Mesendoderm (in vitro differentiated cells): ENCODE measurements at regions not wholly inside any gene's neighbourhood (a gene's known extent, or its start where the extent isn't known, plus 50 kb on each side); places are given as distances from the start of the nearest gene placed in this dataset.
A peak's percentile ranks its signal among the peaks of the same experiment; 100 is the strongest.

Source experiments
- DNase-seq: peaks from one replicate; pipeline ENCODE4 v3.0.0; 2013
- H2AK5ac ChIP-seq: 2 replicates; pipeline ENCODE4 v1.6.1; 2013; ENCODE audit warnings: low read length, inconsistent platforms
- H2BK120ac ChIP-seq: 2 replicates; pipeline ENCODE4 v1.6.1; 2013; ENCODE audit warnings: low read depth, mild to moderate bottlenecking, low read length, moderate library complexity, mixed read lengths
- H2BK15ac ChIP-seq: replicated peaks from 2 replicates; pipeline ENCODE4 v1.6.1; 2013; ENCODE audit warnings: low read depth, mild to moderate bottlenecking, moderate library complexity
- H2BK5ac ChIP-seq: 2 replicates; pipeline ENCODE4 v1.6.1; 2013; ENCODE audit warnings: low read length, inconsistent platforms
- H3K18ac ChIP-seq: 2 replicates; pipeline ENCODE4 v1.6.1; 2013; ENCODE audit warnings: mild to moderate bottlenecking, low read length, mixed read lengths
- H3K23ac ChIP-seq: one replicate; pipeline ENCODE4 v1.6.1; 2013; ENCODE audit warnings: low read length
- H3K27ac ChIP-seq: 2 replicates; pipeline ENCODE4 v1.5.1; 2013; ENCODE audit warnings: low read depth, mild to moderate bottlenecking, inconsistent platforms, low read length, moderate library complexity
- H3K27me3 ChIP-seq: 2 replicates; pipeline ENCODE4 v1.6.1; 2013; ENCODE audit warnings: low read length, control low read depth, mild to moderate bottlenecking, inconsistent platforms; ENCODE audit not compliant: insufficient read depth, poor library complexity
- H3K36me3 ChIP-seq: 2 replicates; pipeline ENCODE4 v1.6.1; 2013; ENCODE audit warnings: low read length, inconsistent platforms; ENCODE audit not compliant: control insufficient read depth, insufficient read depth
- H3K4ac ChIP-seq: one replicate; pipeline ENCODE4 v1.6.1; 2013; ENCODE audit warnings: low read depth, mild to moderate bottlenecking, low read length, moderate library complexity
- H3K4me1 ChIP-seq: 2 replicates; pipeline ENCODE4 v1.6.1; 2013; ENCODE audit warnings: low read depth, low read length, inconsistent platforms; ENCODE audit not compliant: control insufficient read depth
- H3K4me2 ChIP-seq: 2 replicates; pipeline ENCODE4 v1.6.1; 2013; ENCODE audit warnings: low read length
- H3K4me3 ChIP-seq: 2 replicates; pipeline ENCODE4 v1.5.1; 2013; ENCODE audit warnings: mild to moderate bottlenecking, low read length
- H3K56ac ChIP-seq: one replicate; pipeline ENCODE4 v1.6.1; 2013; ENCODE audit warnings: low read length
- H3K79me1 ChIP-seq: 2 replicates; pipeline ENCODE4 v1.6.1; 2013; ENCODE audit warnings: low read length, inconsistent platforms
- H3K79me2 ChIP-seq: 2 replicates; pipeline ENCODE4 v1.6.1; 2013; ENCODE audit warnings: mild to moderate bottlenecking, low read length; ENCODE audit not compliant: control insufficient read depth, insufficient read depth
- H3K9ac ChIP-seq: 2 replicates; pipeline ENCODE4 v1.6.1; 2013; ENCODE audit warnings: low read length, inconsistent platforms
- H4K5ac ChIP-seq: one replicate; pipeline ENCODE4 v1.6.1; 2013; ENCODE audit warnings: low read length
- H4K8ac ChIP-seq: one replicate; pipeline ENCODE4 v1.6.1; 2013; ENCODE audit warnings: low read depth, mild to moderate bottlenecking, control low read depth, low read length, moderate library complexity
- WGBS: extraction: QIAGEN DNeasy Blood & Tissue Kit; methylation state at CpG from one replicate; pipeline ENCODE4 v1.1.7; 2013; ENCODE audit warnings: low lambda C conversion rate, missing lambda C conversion rate; ENCODE audit not compliant: insufficient coverage; ENCODE audit errors: extremely low coverage; 5-methylcytosine and 5-hydroxymethylcytosine counted together

DNA sequence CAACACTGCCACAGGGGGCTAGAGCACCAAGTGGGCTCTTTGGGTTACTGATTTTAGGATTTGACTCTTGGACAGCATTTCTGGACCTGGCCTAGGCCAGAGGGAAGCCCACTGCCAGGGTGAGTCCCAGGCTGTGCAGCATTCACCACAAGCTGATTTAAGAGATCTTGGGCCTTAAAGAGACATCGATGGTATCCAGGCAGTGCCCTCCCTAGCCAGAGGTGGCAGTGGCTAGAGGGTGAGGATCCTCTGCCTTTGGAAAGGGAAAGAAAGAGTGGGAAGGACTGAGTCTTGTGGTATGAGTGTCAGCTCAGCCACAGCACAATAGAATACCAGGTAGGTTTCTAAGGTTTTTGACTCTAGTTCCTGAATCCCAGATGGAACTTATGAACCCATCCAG, 613.9 kb downstream of the FAT4 start:
- Histone ChIP-seq H2BK5ac (no peak overlapping the region), H3K4me3 (no peak overlapping the region), H3K27ac (no peak overlapping the region), H3K18ac (no peak overlapping the region), H3K4me2 (no peak overlapping the region), H2BK120ac (no peak overlapping the region), H3K79me2 (no peaks in the 10 kb centered on the region), H4K5ac (no peak overlapping the region), H2BK15ac (no peak overlapping the region), H3K56ac (no peak overlapping the region), H3K23ac (no peak overlapping the region), H3K79me1 (no peaks in the 10 kb centered on the region), H3K4me1 (no peaks in the 10 kb centered on the region), H3K36me3 (no peaks in the 10 kb centered on the region), H2AK5ac (no peak overlapping the region), H3K4ac (no peak overlapping the region), H4K8ac (no peak overlapping the region), H3K9ac (no peak overlapping the region), H3K27me3 (no peaks in the 10 kb centered on the region)
- DNase-seq, result peak; percentile 18
- WGBS, result no CpG with 5 or more reads among the region's 1 CpG

DNA sequence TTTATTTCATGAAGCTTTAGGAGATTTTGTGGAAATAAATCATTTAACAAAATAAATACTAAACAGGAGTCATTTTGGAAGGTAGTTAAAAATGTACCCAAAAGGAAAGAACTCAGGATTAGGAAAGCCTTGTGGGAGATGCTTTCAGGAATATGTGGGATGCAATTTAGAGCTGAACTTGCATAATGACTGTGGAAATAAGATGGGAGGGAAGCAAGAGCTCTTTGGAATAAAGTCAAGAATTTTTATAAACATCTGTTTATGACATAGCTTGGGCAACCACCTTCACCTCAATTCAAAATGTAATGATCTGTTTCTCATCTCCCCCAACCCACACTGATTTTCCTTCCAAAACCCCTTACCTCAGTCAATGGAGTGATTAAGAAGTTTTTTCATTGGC, 623.8 kb downstream of the FAT4 start:
- no peak for DNase-seq
- H3K27me3 ChIP-seq, result no peaks in the 10 kb centered on the region
- no peak overlapping the region for H3K4me3 ChIP-seq
- no peaks in the 10 kb centered on the region for H3K4me1 ChIP-seq
- H2BK15ac ChIP-seq, result no peak overlapping the region
- no peak overlapping the region for H2BK5ac ChIP-seq
- no peak overlapping the region for H4K8ac ChIP-seq
- no peak overlapping the region for H3K4ac ChIP-seq
- H3K4me2 ChIP-seq, result no peak overlapping the region
- H3K23ac ChIP-seq, result no peak overlapping the region
- H3K79me1 ChIP-seq, result no peaks in the 10 kb centered on the region
- H2BK120ac ChIP-seq, result no peak overlapping the region
- H3K56ac ChIP-seq, result no peak overlapping the region
- no peak overlapping the region for H4K5ac ChIP-seq
- no peak overlapping the region for H3K18ac ChIP-seq
- H2AK5ac ChIP-seq, result no peak overlapping the region
- no peaks in the 10 kb centered on the region for H3K79me2 ChIP-seq
- H3K36me3 ChIP-seq, result no peaks in the 10 kb centered on the region
- H3K9ac ChIP-seq, result no peak overlapping the region
- H3K27ac ChIP-seq, result no peak overlapping the region

DNA sequence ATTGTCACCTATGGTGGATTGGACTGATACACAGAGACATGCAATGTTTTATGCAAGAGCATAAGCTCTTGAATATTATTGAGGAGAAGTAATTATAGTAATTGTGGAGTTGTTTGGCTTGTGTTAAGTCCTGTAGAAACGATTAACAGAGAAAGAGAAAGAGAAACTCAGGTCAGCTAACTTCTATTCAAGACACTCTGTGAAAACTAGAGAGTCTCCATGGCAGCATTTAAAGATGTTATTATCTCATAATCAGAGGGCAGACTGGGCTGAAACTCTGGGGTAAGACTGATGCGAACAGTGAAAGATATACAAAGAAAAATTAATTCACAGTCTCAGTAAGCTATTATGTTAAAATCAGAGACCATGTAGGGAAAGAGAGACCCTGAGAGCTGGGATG, 625.7 kb downstream of the FAT4 start:
- no peaks in the 10 kb centered on the region for H3K4me1 ChIP-seq
- H3K56ac ChIP-seq, result no peak overlapping the region
- H3K4ac ChIP-seq, result no peak overlapping the region
- no peak overlapping the region for H2AK5ac ChIP-seq
- no peaks in the 10 kb centered on the region for H3K36me3 ChIP-seq
- H3K4me3 ChIP-seq, result no peak overlapping the region
- H2BK15ac ChIP-seq, result no peak overlapping the region
- H3K27me3 ChIP-seq, result no peaks in the 10 kb centered on the region
- 100% methylated on average over 1 of the region's 2 CpGs for WGBS
- no peak overlapping the region for H3K9ac ChIP-seq
- DNase-seq, result no peak
- H3K79me2 ChIP-seq, result no peaks in the 10 kb centered on the region
- H3K79me1 ChIP-seq, result no peaks in the 10 kb centered on the region
- H4K5ac ChIP-seq, result no peak overlapping the region
- H3K23ac ChIP-seq, result no peak overlapping the region
- no peak overlapping the region for H4K8ac ChIP-seq
- H3K4me2 ChIP-seq, result no peak overlapping the region
- H3K27ac ChIP-seq, result no peak overlapping the region
- H3K18ac ChIP-seq, result no peak overlapping the region
- H2BK5ac ChIP-seq, result no peak overlapping the region
- H2BK120ac ChIP-seq, result no peak overlapping the region

DNA sequence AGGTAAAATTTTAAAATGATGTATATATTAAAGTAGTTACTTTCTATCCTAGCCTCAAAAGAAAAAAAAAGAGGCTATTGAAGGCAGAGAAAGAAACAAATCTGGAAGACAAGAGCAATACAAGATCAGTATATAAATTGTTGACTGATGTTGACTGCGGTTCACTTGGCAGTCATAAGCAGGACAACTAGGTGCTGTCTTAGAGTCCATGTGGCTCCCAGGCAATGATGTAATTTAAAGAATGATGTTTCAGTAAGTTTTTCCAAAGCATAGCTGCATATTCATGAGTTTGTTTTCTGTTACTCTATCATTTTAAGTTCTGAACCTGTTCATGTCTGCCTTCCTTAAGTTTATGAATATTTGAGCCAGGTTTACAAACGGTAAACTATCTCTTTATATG, 630.2 kb downstream of the FAT4 start:
- WGBS, result no CpG with 5 or more reads among the region's 2 CpGs

DNA sequence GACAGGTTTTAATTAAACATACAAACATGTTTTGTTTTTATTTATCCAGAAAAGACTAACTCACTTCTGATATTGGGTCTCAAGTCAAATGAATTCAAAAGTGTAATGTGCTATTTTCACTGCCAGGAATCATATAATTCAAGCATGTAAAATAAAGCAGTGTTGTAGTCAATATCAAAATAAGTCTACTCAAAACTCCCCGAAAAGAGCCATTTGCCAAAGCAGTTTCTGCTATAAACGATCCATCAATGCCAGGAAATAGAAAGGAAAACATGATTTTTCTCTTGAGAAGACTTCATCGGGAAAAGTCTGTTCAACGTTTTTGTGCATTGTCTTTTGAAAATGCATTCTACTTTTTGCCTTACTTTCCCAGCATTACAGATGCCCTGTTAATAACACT, 633.3 kb downstream of the FAT4 start:
- no peak overlapping the region for H2BK15ac ChIP-seq
- no peak overlapping the region for H3K56ac ChIP-seq
- H3K23ac ChIP-seq, result no peak overlapping the region
- no peaks in the 10 kb centered on the region for H3K79me1 ChIP-seq
- H3K9ac ChIP-seq, result no peak overlapping the region
- no peak overlapping the region for H3K4me2 ChIP-seq
- H4K5ac ChIP-seq, result no peak overlapping the region
- no peaks in the 10 kb centered on the region for H3K36me3 ChIP-seq
- H3K4me1 ChIP-seq, result no peaks in the 10 kb centered on the region
- no peaks in the 10 kb centered on the region for H3K79me2 ChIP-seq
- H2BK120ac ChIP-seq, result no peak overlapping the region
- no peak overlapping the region for H4K8ac ChIP-seq
- no peak overlapping the region for H3K4me3 ChIP-seq
- no peak overlapping the region for H3K27ac ChIP-seq
- WGBS, result no CpG with 5 or more reads among the region's 4 CpGs
- H3K18ac ChIP-seq, result no peak overlapping the region
- H3K4ac ChIP-seq, result no peak overlapping the region
- H2BK5ac ChIP-seq, result no peak overlapping the region
- H2AK5ac ChIP-seq, result no peak overlapping the region
- H3K27me3 ChIP-seq, result no peaks in the 10 kb centered on the region
- DNase-seq, result no peak

More for the DNA sequence above, 630.2 kb downstream of the FAT4 start:
- H3K4me1 ChIP-seq, result no peaks in the 10 kb centered on the region
- H3K4me2 ChIP-seq, result no peak overlapping the region
- no peak overlapping the region for H4K5ac ChIP-seq
- H3K18ac ChIP-seq, result no peak overlapping the region
- no peaks in the 10 kb centered on the region for H3K27me3 ChIP-seq
- H3K36me3 ChIP-seq, result no peaks in the 10 kb centered on the region
- no peak overlapping the region for H3K27ac ChIP-seq
- H2AK5ac ChIP-seq, result no peak overlapping the region
- no peak overlapping the region for H3K9ac ChIP-seq
- no peaks in the 10 kb centered on the region for H3K79me1 ChIP-seq
- no peak overlapping the region for H2BK120ac ChIP-seq
- DNase-seq, result no peak
- no peaks in the 10 kb centered on the region for H3K79me2 ChIP-seq
- H3K56ac ChIP-seq, result no peak overlapping the region
- no peak overlapping the region for H2BK5ac ChIP-seq
- H3K4ac ChIP-seq, result no peak overlapping the region
- H4K8ac ChIP-seq, result no peak overlapping the region
- H3K23ac ChIP-seq, result no peak overlapping the region
- H3K4me3 ChIP-seq, result no peak overlapping the region
- no peak overlapping the region for H2BK15ac ChIP-seq

DNA sequence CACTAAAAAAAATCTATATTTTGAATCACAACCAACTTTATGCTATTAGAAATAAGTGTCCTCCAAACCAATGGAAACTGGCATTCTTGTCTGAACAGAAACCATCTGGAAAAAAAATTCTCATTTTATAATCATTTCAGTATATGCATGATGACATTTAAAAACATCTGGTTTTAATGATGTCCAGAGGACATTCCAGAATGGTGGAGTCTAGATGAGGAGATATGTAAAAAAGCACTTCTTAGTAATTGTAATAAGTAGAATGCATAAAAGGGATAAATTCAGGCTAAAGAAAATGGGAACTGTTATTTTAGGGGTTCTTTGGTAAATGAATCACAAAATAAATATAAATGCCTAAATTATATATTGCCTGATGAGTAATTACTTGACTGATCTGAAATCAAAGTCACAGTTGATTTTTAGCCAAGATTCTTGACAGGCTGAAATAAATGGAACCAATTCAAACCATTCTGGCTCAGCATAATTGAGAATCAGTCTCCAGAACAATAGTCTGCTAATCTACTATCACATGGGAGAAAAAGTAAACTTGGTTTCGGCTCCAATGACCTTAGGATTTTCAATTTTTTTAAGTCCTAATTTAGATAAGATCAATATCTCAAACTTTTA, 636.6 kb downstream of the FAT4 start:
- Histone ChIP-seq H3K4me3 (no peak overlapping the region), H3K36me3 (no peaks in the 10 kb centered on the region), H4K8ac (no peak overlapping the region), H4K5ac (no peak overlapping the region), H3K27me3 (no peaks in the 10 kb centered on the region), H3K79me1 (no peaks in the 10 kb centered on the region), H2BK120ac (no peak overlapping the region), H3K27ac (no peak overlapping the region), H3K4ac (no peak overlapping the region), H2BK5ac (no peak overlapping the region), H2BK15ac (no peak overlapping the region), H3K9ac (no peak overlapping the region), H3K79me2 (no peaks in the 10 kb centered on the region), H3K23ac (no peak overlapping the region), H3K56ac (no peak overlapping the region), H2AK5ac (no peak overlapping the region), H3K4me1 (no peaks in the 10 kb centered on the region), H3K18ac (no peak overlapping the region), H3K4me2 (no peak overlapping the region)
- DNase-seq, result no peak
- WGBS, result no CpG with 5 or more reads among the region's 1 CpG
